DMS53 (cell line): ENCODE measurements at regions not wholly inside any gene's neighbourhood (a gene's known extent, or its start where the extent isn't known, plus 50 kb on each side); places are given as distances from the start of the nearest gene placed in this dataset.

Experiments
- DNase-seq: peaks from one replicate; lab custom pipeline; 2025; lab: John Stamatoyannopoulos, UW

GRCh38 chr3:170780955-170781354 is 89.0 kb downstream of the RPL22L1 start:
- DNase-seq: peak; percentile 19

GRCh38 chr3:170780471-170780870 is 89.5 kb downstream of the RPL22L1 start:
- DNase-seq: no peak

GRCh38 chr3:170778240-170779217 is 91.5 kb downstream of the RPL22L1 start:
- DNase-seq: no peak

- DNase-seq: no peak
Measured at GRCh38 chr3:170777564-170777926, 92.5 kb downstream of the RPL22L1 start.

- no peak for DNase-seq
Measured at GRCh38 chr3:170776887-170777563, 93.0 kb downstream of the RPL22L1 start.

GRCh38 chr3:170773682-170774425 is 96.1 kb downstream of the RPL22L1 start:
- no peak for DNase-seq

- DNase-seq: no peak
Measured at GRCh38 chr3:170772175-170772574, 97.8 kb downstream of the RPL22L1 start.

- no peak for DNase-seq
Measured at GRCh38 chr3:170768334-170768801, 101.6 kb downstream of the RPL22L1 start.

- DNase-seq: no peak
Measured at GRCh38 chr3:170767576-170767941, 102.4 kb downstream of the RPL22L1 start.

GRCh38 chr3:170766823-170767575 is 103.0 kb downstream of the RPL22L1 start:
- DNase-seq: no peak

GRCh38 chr3:170766253-170766652 is 103.7 kb downstream of the RPL22L1 start:
- DNase-seq: no peak

GRCh38 chr3:170765419-170766078 is 104.4 kb downstream of the RPL22L1 start:
- peak; percentile 79 for DNase-seq

GRCh38 chr3:170764017-170764416 is 106.0 kb downstream of the RPL22L1 start:
- no peak for DNase-seq

- no peak for DNase-seq
Measured at GRCh38 chr3:170762064-170762463, 107.9 kb downstream of the RPL22L1 start.

- DNase-seq: no peak
Measured at GRCh38 chr3:170761103-170761502, 108.9 kb downstream of the RPL22L1 start.

GRCh38 chr3:170760174-170760526 is 109.8 kb downstream of the RPL22L1 start:
- no peak for DNase-seq

GRCh38 chr3:170759511-170760173 is 110.4 kb downstream of the RPL22L1 start:
- no peak for DNase-seq

GRCh38 chr3:170757038-170757437 is 113.0 kb downstream of the RPL22L1 start:
- DNase-seq: no peak

- DNase-seq: no peak
Measured at GRCh38 chr3:170754311-170754693, 115.7 kb downstream of the RPL22L1 start.

GRCh38 chr3:170753421-170754310 is 116.3 kb downstream of the RPL22L1 start:
- DNase-seq: no peak
